Mammary epithelial cell (primary cell): ENCODE measurements at regions not wholly inside any gene's neighbourhood (a gene's known extent, or its start where the extent isn't known, plus 50 kb on each side); places are given as distances from the start of the nearest gene placed in this dataset.

Experiments used
- EZH2 ChIP-seq: IDR thresholded peaks from 2 replicates; pipeline ENCODE4 v1.6.1; 2012; ENCODE audit warnings: low read length, inconsistent platforms, borderline replicate concordance
- TF ChIP-seq, protein P1 (sequence below), 2 donors: IDR thresholded peaks in 1 of 2; conservative IDR thresholded peaks in 1 of 2; 2 replicates each; pipeline ENCODE4 v1.5.1; 2011 to 2012; ENCODE audit warnings: inconsistent platforms in 2 of 2, low read length in 2 of 2, mild to moderate bottlenecking in 2 of 2, control low read depth in 1 of 2, low read depth in 1 of 2; ENCODE audit not compliant: insufficient read depth in 1 of 2; ENCODE audit errors: extremely low read depth in 1 of 2

GRCh38 chr5:125521289-125521688 lies 774.9 kb upstream of the ZNF608 start:
- TF ChIP-seq, protein P1, sequence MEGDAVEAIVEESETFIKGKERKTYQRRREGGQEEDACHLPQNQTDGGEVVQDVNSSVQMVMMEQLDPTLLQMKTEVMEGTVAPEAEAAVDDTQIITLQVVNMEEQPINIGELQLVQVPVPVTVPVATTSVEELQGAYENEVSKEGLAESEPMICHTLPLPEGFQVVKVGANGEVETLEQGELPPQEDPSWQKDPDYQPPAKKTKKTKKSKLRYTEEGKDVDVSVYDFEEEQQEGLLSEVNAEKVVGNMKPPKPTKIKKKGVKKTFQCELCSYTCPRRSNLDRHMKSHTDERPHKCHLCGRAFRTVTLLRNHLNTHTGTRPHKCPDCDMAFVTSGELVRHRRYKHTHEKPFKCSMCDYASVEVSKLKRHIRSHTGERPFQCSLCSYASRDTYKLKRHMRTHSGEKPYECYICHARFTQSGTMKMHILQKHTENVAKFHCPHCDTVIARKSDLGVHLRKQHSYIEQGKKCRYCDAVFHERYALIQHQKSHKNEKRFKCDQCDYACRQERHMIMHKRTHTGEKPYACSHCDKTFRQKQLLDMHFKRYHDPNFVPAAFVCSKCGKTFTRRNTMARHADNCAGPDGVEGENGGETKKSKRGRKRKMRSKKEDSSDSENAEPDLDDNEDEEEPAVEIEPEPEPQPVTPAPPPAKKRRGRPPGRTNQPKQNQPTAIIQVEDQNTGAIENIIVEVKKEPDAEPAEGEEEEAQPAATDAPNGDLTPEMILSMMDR (conservative IDR thresholded peaks at IDR 0.05 in 1 of 2, IDR thresholded peaks at IDR 0.05 in 1 of 2; ENCODE audit: extremely low read depth in 1 of 2, insufficient read depth in 1 of 2, low read depth in 1 of 2, low read length in 2 of 2) = no peak
- no peak for TF ChIP-seq EZH2
